SK-N-SH (cell line): ENCODE measurements at regions not wholly inside any gene's neighbourhood (a gene's known extent, or its start where the extent isn't known, plus 50 kb on each side); places are given as distances from the start of the nearest gene placed in this dataset.

Experiments
- CTCF ChIA-PET: fragments of 300-600, 350-600 bp; formaldehyde crosslinking; extraction: SDS; loops from one replicate; lab custom pipeline; 2021; lab: Yijun Ruan, JAX
- POLR2A ChIA-PET: fragments of 350-600 bp; sonication (Branson Sonifier 250); formaldehyde crosslinking; extraction: SDS; loops from one replicate; lab custom pipeline; 2020; ENCODE audit warnings: antibody characterized with exemption, inconsistent platforms; lab: Yijun Ruan, JAX
- DNase-seq: peaks from one replicate; pipeline ENCODE4 v3.0.0; 2012
- H2AFZ ChIP-seq: fragments of 200-600 bp; sonication (generic); 2 replicates; pipeline ENCODE4 v1.8.1; 2016; ENCODE audit warnings: antibody characterized with exemption, mild to moderate bottlenecking, low read depth
- H3F3A ChIP-seq: fragments of 200-600 bp; sonication (generic); replicated peaks from 2 replicates; pipeline ENCODE3; 2016; ENCODE audit warnings: antibody characterized with exemption, mild to moderate bottlenecking; ENCODE audit not compliant: insufficient read depth
- H3K27ac ChIP-seq, 2 experiments: fragments of 200-500 bp in 1 of 2; fragments of 200-600 bp in 1 of 2; sonication (Bioruptor generic) in 1 of 2; sonication (generic), shearing (Covaris generic) in 1 of 2; 2 replicates each; pipeline versions ENCODE4 v1.5.1 to v1.6.1; 2014 to 2016; ENCODE audit warnings: low read depth in 2 of 2, inconsistent platforms in 1 of 2, low read length in 1 of 2, mild to moderate bottlenecking in 1 of 2, mixed read lengths in 1 of 2
- H3K27me3 ChIP-seq: fragments of 200-600 bp; sonication (generic), shearing (Covaris generic); 2 replicates; pipeline ENCODE4 v1.6.1; 2016; ENCODE audit warnings: mixed run types; ENCODE audit not compliant: insufficient read depth
- H3K36me3 ChIP-seq, 2 experiments: fragments of 200-500 bp in 1 of 2; fragments of 200-600 bp in 1 of 2; sonication (Bioruptor generic) in 1 of 2; sonication (generic) in 1 of 2; replicated peaks in 1 of 2; 2 replicates each; pipeline versions ENCODE3 to v1.5.1; 2014 to 2016; ENCODE audit warnings: low read length in 1 of 2, mild to moderate bottlenecking in 1 of 2; ENCODE audit not compliant: insufficient read depth in 2 of 2, control insufficient read depth in 1 of 2
- H3K4me1 ChIP-seq, 2 experiments: fragments of 200-500 bp in 1 of 2; fragments of 200-600 bp in 1 of 2; sonication (Bioruptor generic) in 1 of 2; sonication (generic), shearing (Covaris generic) in 1 of 2; 2 replicates each; pipeline versions ENCODE4 v1.5.1 to v1.6.1; 2014 to 2016; ENCODE audit warnings: low read depth in 1 of 2, low read length in 1 of 2, mixed run types in 1 of 2; ENCODE audit not compliant: insufficient read depth in 2 of 2, control insufficient read depth in 1 of 2
- H3K4me2 ChIP-seq: fragments of 200-600 bp; sonication (generic), shearing (Covaris generic); 2 replicates; pipeline ENCODE4 v1.6.1; 2017; ENCODE audit warnings: mixed run types
- H3K4me3 ChIP-seq, 2 experiments: fragments of 200-500 bp in 1 of 2; fragments of 200-600 bp in 1 of 2; sonication (Bioruptor generic) in 1 of 2; sonication (generic), shearing (Covaris generic) in 1 of 2; 2 replicates each; pipeline versions ENCODE4 v1.5.1 to v1.8.1; 2014 to 2016; ENCODE audit warnings: low read depth in 2 of 2, inconsistent platforms in 1 of 2, low read length in 1 of 2, mild to moderate bottlenecking in 1 of 2, mixed read lengths in 1 of 2, moderate library complexity in 1 of 2
- H3K79me2 ChIP-seq: fragments of 200-600 bp; sonication (generic); 2 replicates; pipeline ENCODE4 v1.8.1; 2017; ENCODE audit warnings: mild to moderate bottlenecking; ENCODE audit not compliant: insufficient read depth
- H3K9ac ChIP-seq: fragments of 200-600 bp; sonication (generic); 2 replicates; pipeline ENCODE4 v1.6.1; 2017; ENCODE audit warnings: mixed run types
- H3K9me2 ChIP-seq: fragments of 200-600 bp; sonication (generic); 2 replicates; pipeline ENCODE4 v1.6.1; 2017; ENCODE audit warnings: mixed run types
- H3K9me3 ChIP-seq: fragments of 200-600 bp; sonication (generic); 2 replicates; pipeline ENCODE4 v1.6.1; 2017; ENCODE audit warnings: mixed run types, mild to moderate bottlenecking, moderate library complexity
- H4K20me1 ChIP-seq: fragments of 200-600 bp; sonication (generic); 2 replicates; pipeline ENCODE4 v1.6.1; 2017; ENCODE audit warnings: mild to moderate bottlenecking, mixed run types; ENCODE audit not compliant: insufficient read depth
- CHD2 ChIP-seq: fragments of 150-350 bp; IDR thresholded peaks from 2 replicates; pipeline ENCODE4 v1.6.1; 2018; ENCODE audit warnings: low read length; ENCODE audit not compliant: partially characterized antibody
- EZH2phosphoT487 ChIP-seq: fragments of 200-600 bp; sonication (generic); IDR thresholded peaks from 2 replicates; pipeline ENCODE4 v1.6.1; 2017; ENCODE audit warnings: low read depth, mixed run types, mild to moderate bottlenecking, antibody characterized with exemption, moderate library complexity, borderline replicate concordance
- FOSL2 ChIP-seq: IDR thresholded peaks from 2 replicates; pipeline ENCODE4 v1.4.0; 2012; ENCODE audit warnings: low read depth, mild to moderate bottlenecking, moderate library complexity, borderline replicate concordance
- FOXM1 ChIP-seq: IDR thresholded peaks from 2 replicates; pipeline ENCODE4 v1.4.0; 2012; ENCODE audit warnings: low read depth, mild to moderate bottlenecking
- MEF2A ChIP-seq: IDR thresholded peaks from 2 replicates; pipeline ENCODE4 v1.4.0; 2012; ENCODE audit warnings: low read depth, borderline replicate concordance
- NRF1 ChIP-seq: IDR thresholded peaks from 2 replicates; pipeline ENCODE4 v1.6.1; 2012; ENCODE audit warnings: low read depth, mild to moderate bottlenecking, low read length
- POLR2AphosphoS5 ChIP-seq: IDR thresholded peaks from 2 replicates; pipeline ENCODE4 v1.6.1; 2012; ENCODE audit warnings: low read depth, low read length
- RAD21 ChIP-seq: IDR thresholded peaks from 2 replicates; pipeline ENCODE4 v1.6.1; 2012; ENCODE audit warnings: mild to moderate bottlenecking, low read length
- RCOR1 ChIP-seq: fragments of 150-350 bp; IDR thresholded peaks from 2 replicates; pipeline ENCODE4 v1.6.1; 2017; ENCODE audit warnings: antibody characterized with exemption, low read length
- RXRA ChIP-seq: IDR thresholded peaks from 2 replicates; pipeline ENCODE4 v1.4.0; 2012; ENCODE audit warnings: low read depth, mild to moderate bottlenecking, borderline replicate concordance
- WGBS: methylation state at CpG from one replicate; pipeline ENCODE4 v1.1.6; 2017; ENCODE audit warnings: low lambda C conversion rate; 5-methylcytosine and 5-hydroxymethylcytosine counted together
- TF ChIP-seq, protein P1 (sequence below): fragments of 150-350 bp; IDR thresholded peaks from 2 replicates; pipeline ENCODE4 v1.6.1; 2016; ENCODE audit warnings: mild to moderate bottlenecking, low read depth, low read length
- TF ChIP-seq, protein P2 (sequence below): IDR thresholded peaks from 2 replicates; pipeline ENCODE4 v1.4.0; 2012; ENCODE audit warnings: low read depth
- TF ChIP-seq, protein P3 (sequence below): fragments of 200-600 bp; sonication (generic); IDR thresholded peaks from 2 replicates; pipeline ENCODE4 v1.6.1; 2017; ENCODE audit warnings: antibody characterized with exemption, mild to moderate bottlenecking, moderate library complexity
- TF ChIP-seq, protein P4 (sequence below): IDR thresholded peaks from 2 replicates; pipeline ENCODE4 v1.4.0; 2012; ENCODE audit warnings: low read depth, borderline replicate concordance
- TF ChIP-seq, protein P5 (sequence below): IDR thresholded peaks from 2 replicates; pipeline ENCODE4 v1.6.1; 2012; ENCODE audit warnings: mild to moderate bottlenecking, low read depth, low read length, moderate library complexity

DNA sequence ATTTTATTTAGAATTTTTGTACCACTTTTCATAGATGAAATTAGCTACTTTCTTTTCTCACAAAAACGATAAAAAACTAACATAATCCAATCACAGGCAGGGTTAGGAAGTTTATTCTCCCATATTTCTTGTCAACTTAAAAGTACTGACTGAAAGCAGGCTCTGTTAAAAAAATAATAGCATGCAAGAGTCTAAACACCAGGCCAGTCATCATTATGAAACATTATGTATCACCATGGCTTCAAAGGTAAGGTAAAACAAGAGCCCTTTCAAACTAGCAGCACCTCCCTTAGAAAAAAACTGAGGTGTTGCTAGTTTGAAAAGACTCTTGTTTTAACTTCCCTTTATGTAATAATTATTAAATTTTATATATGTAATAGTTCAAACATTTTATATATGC is 848.0 kb downstream of the RNF144A start:
- WGBS = 17% methylated on average over 1 of the region's 1 CpG

More for the DNA sequence above, 848.0 kb downstream of the RNF144A start:
- Histone ChIP-seq H3K27me3 (no peaks in the 10 kb centered on the region), H3K4me3 (no peak overlapping the region), H3K27ac (no peak overlapping the region), H3K36me3 (no peaks in the 10 kb centered on the region), H3K9me2 (no peaks in the 10 kb centered on the region), H3K79me2 (no peaks in the 10 kb centered on the region), H4K20me1 (no peaks in the 10 kb centered on the region), H3K9me3 (no peaks in the 10 kb centered on the region; the same call in 1 of the 2 replicates), H3K4me1 (no peaks in the 10 kb centered on the region), H3K9ac (no peak overlapping the region), H2AFZ (no peak overlapping the region), H3F3A (no peaks in the 10 kb centered on the region), H3K4me2 (no peak overlapping the region)
- POLR2A ChIA-PET = no interaction called here
- no peak for DNase-seq
- CTCF ChIA-PET = no interaction called here
- no peak for TF ChIP-seq FOSL2
- no peak for TF ChIP-seq EZH2phosphoT487
- TF ChIP-seq, protein P1, sequence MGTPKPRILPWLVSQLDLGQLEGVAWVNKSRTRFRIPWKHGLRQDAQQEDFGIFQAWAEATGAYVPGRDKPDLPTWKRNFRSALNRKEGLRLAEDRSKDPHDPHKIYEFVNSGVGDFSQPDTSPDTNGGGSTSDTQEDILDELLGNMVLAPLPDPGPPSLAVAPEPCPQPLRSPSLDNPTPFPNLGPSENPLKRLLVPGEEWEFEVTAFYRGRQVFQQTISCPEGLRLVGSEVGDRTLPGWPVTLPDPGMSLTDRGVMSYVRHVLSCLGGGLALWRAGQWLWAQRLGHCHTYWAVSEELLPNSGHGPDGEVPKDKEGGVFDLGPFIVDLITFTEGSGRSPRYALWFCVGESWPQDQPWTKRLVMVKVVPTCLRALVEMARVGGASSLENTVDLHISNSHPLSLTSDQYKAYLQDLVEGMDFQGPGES = no peak
- TF ChIP-seq NRF1 = no peak
- no peak for TF ChIP-seq MEF2A
- no peak for TF ChIP-seq RAD21
- no peak for TF ChIP-seq FOXM1
- TF ChIP-seq, protein P2, sequence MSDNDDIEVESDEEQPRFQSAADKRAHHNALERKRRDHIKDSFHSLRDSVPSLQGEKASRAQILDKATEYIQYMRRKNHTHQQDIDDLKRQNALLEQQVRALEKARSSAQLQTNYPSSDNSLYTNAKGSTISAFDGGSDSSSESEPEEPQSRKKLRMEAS = no peak
- TF ChIP-seq, protein P3, sequence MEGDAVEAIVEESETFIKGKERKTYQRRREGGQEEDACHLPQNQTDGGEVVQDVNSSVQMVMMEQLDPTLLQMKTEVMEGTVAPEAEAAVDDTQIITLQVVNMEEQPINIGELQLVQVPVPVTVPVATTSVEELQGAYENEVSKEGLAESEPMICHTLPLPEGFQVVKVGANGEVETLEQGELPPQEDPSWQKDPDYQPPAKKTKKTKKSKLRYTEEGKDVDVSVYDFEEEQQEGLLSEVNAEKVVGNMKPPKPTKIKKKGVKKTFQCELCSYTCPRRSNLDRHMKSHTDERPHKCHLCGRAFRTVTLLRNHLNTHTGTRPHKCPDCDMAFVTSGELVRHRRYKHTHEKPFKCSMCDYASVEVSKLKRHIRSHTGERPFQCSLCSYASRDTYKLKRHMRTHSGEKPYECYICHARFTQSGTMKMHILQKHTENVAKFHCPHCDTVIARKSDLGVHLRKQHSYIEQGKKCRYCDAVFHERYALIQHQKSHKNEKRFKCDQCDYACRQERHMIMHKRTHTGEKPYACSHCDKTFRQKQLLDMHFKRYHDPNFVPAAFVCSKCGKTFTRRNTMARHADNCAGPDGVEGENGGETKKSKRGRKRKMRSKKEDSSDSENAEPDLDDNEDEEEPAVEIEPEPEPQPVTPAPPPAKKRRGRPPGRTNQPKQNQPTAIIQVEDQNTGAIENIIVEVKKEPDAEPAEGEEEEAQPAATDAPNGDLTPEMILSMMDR = no peak
- TF ChIP-seq CHD2 = no peak
- TF ChIP-seq, protein P4, sequence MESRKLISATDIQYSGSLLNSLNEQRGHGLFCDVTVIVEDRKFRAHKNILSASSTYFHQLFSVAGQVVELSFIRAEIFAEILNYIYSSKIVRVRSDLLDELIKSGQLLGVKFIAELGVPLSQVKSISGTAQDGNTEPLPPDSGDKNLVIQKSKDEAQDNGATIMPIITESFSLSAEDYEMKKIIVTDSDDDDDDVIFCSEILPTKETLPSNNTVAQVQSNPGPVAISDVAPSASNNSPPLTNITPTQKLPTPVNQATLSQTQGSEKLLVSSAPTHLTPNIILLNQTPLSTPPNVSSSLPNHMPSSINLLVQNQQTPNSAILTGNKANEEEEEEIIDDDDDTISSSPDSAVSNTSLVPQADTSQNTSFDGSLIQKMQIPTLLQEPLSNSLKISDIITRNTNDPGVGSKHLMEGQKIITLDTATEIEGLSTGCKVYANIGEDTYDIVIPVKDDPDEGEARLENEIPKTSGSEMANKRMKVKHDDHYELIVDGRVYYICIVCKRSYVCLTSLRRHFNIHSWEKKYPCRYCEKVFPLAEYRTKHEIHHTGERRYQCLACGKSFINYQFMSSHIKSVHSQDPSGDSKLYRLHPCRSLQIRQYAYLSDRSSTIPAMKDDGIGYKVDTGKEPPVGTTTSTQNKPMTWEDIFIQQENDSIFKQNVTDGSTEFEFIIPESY = no peak
- no peak for TF ChIP-seq RXRA
- TF ChIP-seq RCOR1 = no peak
- no peak for TF ChIP-seq POLR2AphosphoS5
- TF ChIP-seq, protein P5, sequence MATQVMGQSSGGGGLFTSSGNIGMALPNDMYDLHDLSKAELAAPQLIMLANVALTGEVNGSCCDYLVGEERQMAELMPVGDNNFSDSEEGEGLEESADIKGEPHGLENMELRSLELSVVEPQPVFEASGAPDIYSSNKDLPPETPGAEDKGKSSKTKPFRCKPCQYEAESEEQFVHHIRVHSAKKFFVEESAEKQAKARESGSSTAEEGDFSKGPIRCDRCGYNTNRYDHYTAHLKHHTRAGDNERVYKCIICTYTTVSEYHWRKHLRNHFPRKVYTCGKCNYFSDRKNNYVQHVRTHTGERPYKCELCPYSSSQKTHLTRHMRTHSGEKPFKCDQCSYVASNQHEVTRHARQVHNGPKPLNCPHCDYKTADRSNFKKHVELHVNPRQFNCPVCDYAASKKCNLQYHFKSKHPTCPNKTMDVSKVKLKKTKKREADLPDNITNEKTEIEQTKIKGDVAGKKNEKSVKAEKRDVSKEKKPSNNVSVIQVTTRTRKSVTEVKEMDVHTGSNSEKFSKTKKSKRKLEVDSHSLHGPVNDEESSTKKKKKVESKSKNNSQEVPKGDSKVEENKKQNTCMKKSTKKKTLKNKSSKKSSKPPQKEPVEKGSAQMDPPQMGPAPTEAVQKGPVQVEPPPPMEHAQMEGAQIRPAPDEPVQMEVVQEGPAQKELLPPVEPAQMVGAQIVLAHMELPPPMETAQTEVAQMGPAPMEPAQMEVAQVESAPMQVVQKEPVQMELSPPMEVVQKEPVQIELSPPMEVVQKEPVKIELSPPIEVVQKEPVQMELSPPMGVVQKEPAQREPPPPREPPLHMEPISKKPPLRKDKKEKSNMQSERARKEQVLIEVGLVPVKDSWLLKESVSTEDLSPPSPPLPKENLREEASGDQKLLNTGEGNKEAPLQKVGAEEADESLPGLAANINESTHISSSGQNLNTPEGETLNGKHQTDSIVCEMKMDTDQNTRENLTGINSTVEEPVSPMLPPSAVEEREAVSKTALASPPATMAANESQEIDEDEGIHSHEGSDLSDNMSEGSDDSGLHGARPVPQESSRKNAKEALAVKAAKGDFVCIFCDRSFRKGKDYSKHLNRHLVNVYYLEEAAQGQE = no peak
